CD4-positive, alpha-beta T cell treated with Interleukin-21 for 1 hour (primary cell): ENCODE measurements at regions not wholly inside any gene's neighbourhood (a gene's known extent, or its start where the extent isn't known, plus 50 kb on each side); places are given as distances from the start of the nearest gene placed in this dataset.
"Not testable (repeated sequence)": the region's sequence is repeated elsewhere in the genome, so short reads cannot be mapped to it uniquely, and the experiment has no call there.

ENCODE experiments used
- DNase-seq: peaks from one replicate; pipeline ENCODE4 v3.0.0-alpha.2; 2020

DNA sequence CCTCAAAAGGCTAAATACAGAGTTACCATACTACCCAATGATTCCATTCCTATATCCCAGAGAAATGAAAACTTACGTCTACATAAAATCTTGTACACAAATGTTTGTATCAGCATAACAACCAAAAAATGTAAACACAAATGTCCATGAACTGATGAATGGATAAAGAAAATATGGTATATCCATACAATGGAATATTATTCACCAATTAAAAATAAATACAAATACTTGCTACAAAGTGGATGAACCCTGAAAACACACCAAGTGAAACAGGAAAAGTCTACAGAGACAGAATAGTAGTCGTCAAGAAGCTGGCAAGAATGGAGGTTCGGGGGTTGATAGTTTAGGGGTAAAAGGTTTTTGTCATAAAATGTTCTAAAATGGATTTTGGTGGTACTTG is 54.0 kb upstream of the ANKRD28 start:
- DNase-seq: no peak

- peak; percentile 72 for DNase-seq
Measured at GRCh38 chr3:15858547-15859506, 61.0 kb upstream of the ANKRD28 start.

- peak; percentile 81 for DNase-seq
Measured at GRCh38 chr3:15859507-15860013, 61.8 kb upstream of the ANKRD28 start.

DNA sequence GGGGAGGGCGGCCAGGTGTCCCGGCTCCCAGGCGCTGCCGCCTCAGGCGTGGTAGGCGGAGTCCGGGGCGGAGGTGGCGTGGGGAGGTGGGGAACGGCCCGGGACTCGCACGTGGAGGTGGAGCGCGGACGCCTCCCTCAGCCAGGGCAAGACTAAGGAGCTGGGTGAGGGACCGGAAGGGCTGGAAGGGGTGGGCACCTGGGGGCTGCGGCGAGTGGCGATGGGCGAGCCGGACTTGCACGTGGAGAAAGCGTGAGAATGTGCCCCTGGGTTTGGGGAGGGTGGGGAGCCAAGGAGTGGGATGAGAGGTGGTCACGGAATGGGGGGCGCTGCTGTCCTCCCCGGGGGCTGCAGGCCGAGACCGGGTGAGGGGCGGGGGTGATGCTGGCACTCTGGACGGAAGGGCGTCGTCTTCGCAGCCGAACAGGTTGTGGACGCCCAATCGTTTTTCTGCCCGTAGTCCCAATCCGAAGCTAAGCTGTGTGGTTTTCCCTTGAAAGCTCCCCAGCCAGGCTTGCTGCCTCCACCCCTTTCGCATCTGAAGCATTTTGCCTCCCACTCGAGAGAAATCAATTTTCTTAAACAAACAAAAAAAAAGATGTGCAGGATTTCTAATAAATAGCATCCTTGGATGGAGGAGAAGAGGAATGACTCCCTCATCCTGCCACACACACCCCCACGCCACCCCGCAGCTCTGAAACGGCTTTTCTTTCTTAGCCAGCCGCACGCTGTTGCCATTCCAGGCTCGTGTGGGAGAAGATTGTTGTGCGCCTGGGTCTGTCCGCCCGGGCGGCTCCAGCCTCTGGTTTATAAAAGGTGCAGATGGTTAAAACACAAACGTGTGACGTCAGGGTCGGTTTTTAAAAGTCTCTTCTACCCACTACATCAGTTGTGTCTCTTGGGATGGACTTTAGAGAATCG is 62.5 kb upstream of the ANKRD28 start:
- DNase-seq: no peak

DNA sequence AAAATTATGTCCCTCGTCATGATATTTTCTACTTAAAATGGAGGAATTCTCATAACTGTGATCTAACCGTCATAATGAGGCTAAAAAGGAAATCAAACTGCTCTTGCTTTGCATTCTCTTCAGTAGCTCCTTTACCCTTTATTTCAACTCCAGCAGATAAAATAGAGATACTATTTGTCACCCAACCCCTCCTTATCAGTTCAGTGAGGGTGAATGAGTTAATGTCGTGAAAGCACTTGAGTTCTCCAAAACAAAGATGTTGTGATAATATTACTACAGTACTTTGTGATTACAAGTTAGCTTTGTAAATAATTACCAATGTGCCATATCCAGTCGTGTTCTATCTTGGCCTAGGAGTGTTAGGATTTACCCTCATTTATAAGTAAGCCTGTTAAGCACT is 63.4 kb upstream of the ANKRD28 start:
- DNase-seq: no peak

DNA sequence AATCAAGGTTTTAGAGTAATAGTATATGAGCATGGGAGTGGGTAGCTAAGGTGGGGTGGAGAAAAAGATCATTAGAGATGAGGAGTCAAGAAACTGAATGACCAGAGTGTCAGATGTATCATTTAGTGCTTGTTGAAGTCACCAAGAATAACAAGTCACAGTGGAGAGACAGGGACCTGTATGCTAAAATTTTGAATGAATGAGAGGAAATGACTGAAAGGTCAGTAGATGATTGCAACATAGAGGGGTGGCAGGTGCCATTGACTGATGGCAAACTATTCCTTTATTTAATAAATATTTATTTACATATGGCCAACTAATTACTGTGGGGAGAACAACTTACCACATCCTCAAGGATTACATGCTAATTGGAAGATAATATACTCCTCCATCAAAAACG is 75.0 kb upstream of the ANKRD28 start:
- DNase-seq: no peak

DNA sequence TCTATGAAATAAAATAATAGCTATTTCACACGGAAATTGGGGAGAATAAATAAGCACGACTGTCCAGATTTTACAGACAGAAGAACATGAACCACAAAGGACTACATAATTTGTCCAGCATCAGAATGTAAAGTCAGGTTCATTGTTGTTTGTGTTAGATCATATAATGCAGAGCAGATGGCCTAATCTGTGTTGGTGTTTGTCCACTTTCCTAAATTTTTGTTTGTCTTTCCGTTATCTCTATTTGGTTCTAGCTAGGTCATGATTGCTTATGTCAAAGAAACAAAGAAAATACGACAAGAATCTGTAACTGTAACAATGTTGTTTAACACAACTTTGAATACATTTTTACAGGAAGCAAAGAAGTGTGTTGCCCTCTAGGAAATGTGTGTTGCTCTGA is 75.6 kb upstream of the ANKRD28 start:
- no peak for DNase-seq

GRCh38 chr3:15875016-15875689 is 77.4 kb upstream of the ANKRD28 start:
- no peak for DNase-seq

DNA sequence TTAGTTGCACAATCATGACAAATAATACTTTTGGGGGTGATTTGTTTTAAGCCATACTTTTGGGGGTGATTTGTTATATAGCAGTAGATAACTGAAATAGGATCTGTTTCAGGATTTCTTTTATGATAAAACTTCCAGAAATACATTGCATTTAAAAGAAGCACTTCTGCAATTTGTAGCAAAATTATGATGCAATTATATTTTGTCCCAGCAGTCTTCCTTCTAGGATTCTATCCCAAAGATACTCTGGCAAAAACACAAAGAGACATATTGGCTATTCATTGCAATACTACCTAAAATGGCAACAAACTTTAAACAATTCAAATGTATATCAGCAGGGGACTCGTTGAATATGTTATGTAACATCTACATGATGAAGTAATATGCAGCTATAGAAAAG is 78.9 kb upstream of the ANKRD28 start:
- no peak for DNase-seq

DNA sequence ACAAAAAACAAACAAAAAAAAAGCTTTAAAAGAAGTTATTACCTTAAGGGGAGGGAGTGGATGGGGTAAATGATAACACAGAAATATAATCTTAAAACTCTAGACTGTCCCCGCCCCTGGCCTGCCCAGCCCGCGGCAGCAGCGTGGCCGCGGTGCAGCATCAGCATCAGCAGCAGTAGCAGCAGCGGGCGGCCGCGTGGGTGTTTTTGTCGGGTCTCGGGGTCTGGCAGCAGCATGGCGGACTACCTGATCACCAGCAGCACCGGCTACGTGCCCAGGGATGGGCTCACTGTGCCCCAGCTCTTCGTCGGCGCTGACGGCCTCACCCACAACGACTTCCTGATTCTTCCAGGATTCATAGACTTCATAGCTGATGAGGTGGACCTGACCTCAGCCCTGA is 80.0 kb upstream of the ANKRD28 start:
- no peak for DNase-seq

DNA sequence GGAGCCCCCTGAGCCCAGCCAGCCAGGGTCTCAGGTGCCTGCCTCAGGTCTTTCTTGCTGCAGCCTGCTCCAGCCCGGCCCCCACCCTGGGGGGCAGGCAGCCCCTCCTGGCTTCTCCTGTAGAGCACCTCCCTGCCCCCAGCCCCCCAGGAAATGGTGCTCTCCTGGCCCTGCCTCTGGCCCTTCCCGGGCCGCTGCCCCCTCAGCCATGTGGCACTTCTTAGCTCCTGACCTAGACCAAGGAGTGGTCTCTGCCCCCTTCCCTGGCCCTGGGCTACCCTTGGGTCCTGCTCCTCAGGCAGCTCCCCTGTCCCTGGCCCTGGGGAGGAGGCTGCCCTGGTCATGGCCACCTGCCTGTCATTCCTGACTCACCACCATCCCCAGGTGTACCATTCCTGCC is 82.0 kb upstream of the ANKRD28 start:
- not testable (repeated sequence) for DNase-seq

DNA sequence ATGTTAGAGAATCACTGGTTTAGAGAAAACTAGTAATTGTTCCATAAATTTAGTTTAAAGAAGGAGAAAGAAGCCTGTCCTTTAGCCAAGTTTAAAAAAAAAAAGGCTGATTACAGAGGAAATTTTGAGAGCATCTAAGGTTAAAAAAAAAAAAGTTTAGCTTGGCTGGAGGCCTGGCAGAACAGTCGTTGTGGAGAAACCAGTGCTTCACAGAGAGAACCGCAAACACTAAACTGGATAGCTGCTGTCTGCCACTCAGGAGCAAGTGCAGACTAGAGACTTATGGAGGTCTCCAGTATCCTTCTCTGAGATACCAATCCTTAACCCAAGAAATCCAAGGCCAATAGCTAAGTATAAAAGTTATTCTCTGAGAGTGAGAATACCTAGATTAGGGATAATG is 84.8 kb upstream of the ANKRD28 start:
- no peak for DNase-seq

GRCh38 chr3:15884132-15884531 is 86.4 kb upstream of the ANKRD28 start:
- DNase-seq: no peak

GRCh38 chr3:15886521-15886920 is 88.7 kb upstream of the ANKRD28 start:
- no peak for DNase-seq

- DNase-seq: no peak
Measured at GRCh38 chr3:15887261-15887660, 89.5 kb upstream of the ANKRD28 start.

- DNase-seq: no peak
Measured at GRCh38 chr3:15889936-15890335, 92.2 kb upstream of the ANKRD28 start.

DNA sequence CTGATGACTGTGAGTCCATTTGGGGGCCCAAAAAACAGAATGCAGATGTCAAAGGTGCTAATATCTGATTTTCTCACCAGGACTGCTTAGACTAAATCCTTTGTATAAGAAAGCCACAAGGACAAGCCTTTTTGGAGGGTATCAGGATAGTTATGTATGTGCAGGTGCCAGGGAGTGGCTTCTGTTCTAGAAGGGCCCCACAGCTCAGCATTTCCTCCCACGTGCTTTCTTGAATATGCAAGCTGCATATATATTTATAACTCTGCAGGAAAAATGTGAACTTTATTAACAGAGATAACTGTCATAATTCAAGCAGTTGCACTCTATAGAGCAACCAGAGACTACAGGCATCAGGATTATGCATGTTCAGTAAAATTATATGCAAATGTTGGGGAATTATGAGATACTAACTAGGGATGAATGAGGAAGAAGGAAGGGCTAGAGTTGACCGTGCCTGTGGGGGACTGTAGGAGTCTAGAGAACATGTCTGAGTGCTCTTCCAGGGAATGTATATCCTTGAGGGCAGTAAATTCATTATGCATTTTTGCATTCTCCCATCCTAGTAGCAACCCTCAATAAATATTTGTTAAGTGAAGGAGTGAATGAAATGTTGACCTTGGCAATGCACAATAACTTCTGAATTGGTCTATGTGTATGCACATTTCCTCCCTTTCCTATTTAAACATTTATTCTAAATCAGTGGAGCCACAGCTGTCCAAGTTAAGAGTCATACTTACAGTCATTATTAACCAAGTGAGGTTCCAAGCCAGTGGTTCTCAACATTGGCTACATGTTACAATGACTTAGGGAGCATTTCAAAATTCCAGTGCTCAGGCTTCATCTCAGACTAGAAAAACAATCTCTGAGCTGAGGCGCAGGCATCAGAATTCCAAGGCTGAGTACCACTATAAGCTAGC is 94.8 kb upstream of the ANKRD28 start:
- no peak for DNase-seq

- DNase-seq: no peak
Measured at GRCh38 chr3:15894382-15894781, 96.6 kb upstream of the ANKRD28 start.

DNA sequence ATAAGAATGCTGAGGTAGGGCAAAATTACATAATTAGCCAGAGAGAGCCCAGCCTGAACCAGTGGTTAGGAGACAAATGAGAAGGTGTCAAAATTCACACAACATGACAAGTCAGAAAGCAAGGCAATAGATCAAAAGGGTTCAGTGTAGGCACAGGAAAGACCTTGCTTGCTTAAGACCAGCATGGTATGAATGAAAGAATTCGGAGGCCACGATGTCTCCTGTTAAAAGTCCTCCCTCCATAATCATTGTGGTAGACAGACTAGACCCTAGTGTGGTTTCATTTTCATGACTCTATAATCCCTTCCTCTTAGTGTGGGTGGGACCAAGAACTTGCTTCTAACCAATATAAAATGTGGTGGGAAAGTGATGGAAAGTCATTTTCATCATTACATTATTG is 98.7 kb upstream of the ANKRD28 start:
- no peak for DNase-seq

- no peak for DNase-seq
Measured at GRCh38 chr3:15899388-15899787, 101.6 kb upstream of the ANKRD28 start.

GRCh38 chr3:15903164-15903563 is 105.4 kb upstream of the ANKRD28 start:
- DNase-seq: no peak
